ENCODE measurements at regions not wholly inside any gene's neighbourhood (a gene's known extent, or its start where the extent isn't known, plus 50 kb on each side); places are given as distances from the start of the nearest gene placed in this dataset. TPM values are rescaled to one million over a fixed set of nuclear protein-coding genes. Genes with fewer than 3 reads are reported as not detected.

Small RNA genes in the stretch of these regions (small RNA-seq; reads per million reads assigned to genes)
- gene AC091946.2 (not detected), gene AC140172.1 (not detected)
